Right ventricle myocardium inferior (tissue), 1 donor: ENCODE measurements at regions not wholly inside any gene's neighbourhood (a gene's known extent, or its start where the extent isn't known, plus 50 kb on each side); places are given as distances from the start of the nearest gene placed in this dataset.

ENCODE experiments used
- ATAC-seq: fragments of 200-7000 bp; cut with Tn5 transposase; one replicate; pipeline ENCODE4 v1.9.1; 2020; ENCODE audit warnings: mild to moderate bottlenecking, moderate library complexity
- DNase-seq: peaks from one replicate; pipeline ENCODE4 v3.0.0; 2021; ENCODE audit errors: missing footprints
- intact Hi-C: fragments of 100-400 bp; cut with DNase I; formaldehyde crosslinking; loops from one replicate; pipeline ENCODE4 v1.11.0; 2022
- donor health status: DM: no; HTN: yes; CAD: no; lungs with severe emphysema.

DNA sequence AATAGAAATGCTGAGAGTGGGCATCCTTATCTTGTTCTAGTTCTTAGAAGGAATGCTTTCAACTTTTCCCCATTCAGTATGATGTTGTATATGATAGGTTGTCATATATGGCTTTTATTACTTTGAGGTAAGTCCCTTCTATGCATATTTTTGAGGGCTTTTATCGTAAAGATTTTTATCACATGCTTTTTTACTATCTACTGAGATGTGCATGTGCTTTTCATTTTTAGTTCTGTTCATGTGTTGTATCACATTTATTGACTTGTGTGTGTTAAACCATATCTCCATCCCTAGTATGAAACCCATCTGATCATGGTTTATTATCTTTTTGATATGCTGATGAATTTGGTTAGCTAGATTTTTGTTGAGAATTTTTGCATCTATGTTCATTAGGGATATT, 1008.8 kb downstream of the CNTNAP5 start:
- DNase-seq (no peak), ATAC-seq (no peak)
- intact Hi-C loops: no loop called here

DNA sequence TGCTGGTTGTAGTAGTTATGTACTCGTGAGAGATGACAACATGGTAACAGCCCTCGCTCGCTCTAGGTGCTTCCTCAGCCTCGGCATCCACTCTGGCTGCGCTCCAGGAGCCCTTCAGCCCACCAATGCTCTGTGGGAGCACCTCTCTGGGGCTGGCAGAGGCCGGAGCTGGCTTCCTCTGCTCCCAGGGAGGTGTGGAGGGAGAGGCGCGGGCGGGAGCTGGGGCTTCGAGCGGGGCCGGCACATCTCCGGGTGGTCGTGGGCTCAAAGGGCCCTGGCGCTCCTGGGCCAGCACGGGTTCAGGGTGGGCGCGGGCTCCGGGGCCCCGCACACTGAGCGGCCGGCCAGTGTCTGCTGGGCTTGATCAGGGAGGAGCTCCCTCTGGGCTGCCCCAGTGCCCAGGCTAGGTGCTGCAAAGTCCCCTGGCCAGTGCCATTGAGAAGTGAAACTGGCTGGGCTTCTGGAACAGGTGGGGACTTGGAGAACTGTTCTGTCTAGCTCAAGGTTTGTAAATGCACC, 1012.1 kb downstream of the CNTNAP5 start:
- ATAC-seq (no peak), DNase-seq (no peak)
- intact Hi-C loops: no loop called here

DNA sequence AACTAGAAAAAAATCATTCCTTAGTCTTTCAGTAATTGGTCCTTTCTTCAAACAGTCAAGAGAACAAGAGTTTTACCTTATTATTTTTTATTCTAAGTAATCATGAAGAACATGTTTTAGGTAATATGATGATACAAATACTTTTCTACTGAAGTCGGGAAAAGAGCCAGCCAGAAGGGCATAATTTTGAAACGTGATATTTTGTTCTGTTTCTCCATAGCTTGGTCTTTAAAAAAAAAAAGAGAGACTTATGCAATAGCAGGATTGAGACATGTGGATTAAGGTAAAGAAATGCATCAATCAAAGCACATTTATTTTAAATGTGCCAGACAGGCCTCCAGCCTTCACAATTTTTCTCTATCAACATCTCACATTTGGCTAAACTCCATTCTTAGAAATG, 1016.8 kb downstream of the CNTNAP5 start:
- DNase-seq: no peak
- ATAC-seq: no peak
- intact Hi-C loops: no loop called here

DNA sequence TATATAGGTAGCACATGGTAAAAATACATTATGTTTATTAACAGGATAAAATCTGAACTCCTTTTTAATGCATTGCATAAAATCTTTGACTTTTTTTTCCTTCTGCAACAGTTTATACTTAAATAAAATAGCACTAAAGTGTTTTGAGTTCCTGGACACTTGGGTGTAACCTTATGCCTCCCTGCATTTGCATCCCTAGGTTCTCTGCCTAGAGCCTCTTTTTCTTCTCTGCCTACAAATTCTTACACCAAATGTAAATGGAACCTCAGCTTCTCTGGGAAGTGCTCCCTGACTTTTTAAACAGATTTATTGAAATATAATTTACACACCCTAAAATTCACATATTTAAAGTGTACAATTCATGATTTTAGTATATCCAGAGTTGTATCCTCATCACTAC, 1017.6 kb downstream of the CNTNAP5 start:
- DNase-seq (no peak), ATAC-seq (no peak)
- intact Hi-C loops: no loop called here

DNA sequence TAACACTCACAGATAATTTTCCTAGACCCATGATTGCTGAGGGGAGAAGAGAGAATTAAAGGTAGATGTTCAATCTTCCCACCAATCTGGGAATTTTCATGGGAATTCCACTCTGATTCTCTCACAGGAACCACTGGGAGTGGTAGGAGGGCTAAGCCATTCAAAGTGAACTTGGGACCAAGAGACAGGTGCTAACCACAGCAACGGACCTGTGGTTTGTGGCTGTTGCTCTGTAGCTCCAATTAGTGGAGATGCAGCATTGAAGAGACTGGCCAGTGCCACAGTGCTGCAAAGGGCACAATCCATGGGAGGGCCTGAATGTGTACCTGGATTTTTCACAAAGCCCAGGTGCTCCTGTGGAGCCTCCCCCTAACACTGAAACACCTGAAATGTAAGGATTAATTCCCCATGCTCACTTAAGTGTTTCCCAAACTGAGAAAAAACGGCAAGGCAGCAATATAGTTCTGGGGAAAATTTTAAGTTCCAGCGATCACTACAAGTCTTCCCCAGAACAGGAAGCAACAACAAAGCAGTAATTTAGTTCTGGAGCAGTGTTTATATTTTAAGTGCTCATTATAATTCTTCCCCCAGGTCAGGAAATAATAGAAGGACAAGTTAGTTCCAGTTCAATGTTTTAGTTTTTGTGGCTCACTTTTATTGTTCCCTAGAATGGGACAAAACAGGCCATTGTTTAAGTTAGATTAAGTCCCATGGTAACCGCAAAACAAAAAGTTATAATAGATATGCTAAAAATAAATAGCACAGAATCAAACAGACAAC, 1045.8 kb downstream of the CNTNAP5 start:
- ATAC-seq (no peak), DNase-seq (no peak)
- intact Hi-C loops: no loop called here

DNA sequence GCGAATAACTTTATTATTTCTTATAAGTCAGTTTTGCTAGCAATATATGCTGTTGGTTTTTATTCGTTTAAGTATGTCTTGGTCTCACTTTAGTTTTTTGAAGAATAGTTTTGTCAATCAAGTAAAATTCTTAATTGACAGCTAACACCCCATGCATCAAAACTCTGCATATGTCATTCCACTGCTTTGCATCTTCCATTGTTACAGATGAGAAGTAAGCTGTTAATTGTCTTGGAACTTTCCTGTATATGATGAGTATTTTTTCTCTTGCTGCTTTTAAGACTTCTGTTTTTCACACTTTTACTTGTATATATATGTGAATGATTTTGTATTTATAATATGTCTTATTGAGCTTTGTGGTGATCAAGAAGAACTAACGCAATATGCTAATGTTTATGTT, 1048.4 kb downstream of the CNTNAP5 start:
- intact Hi-C loops: no loop called here
- ATAC-seq (no peak), DNase-seq (no peak)

DNA sequence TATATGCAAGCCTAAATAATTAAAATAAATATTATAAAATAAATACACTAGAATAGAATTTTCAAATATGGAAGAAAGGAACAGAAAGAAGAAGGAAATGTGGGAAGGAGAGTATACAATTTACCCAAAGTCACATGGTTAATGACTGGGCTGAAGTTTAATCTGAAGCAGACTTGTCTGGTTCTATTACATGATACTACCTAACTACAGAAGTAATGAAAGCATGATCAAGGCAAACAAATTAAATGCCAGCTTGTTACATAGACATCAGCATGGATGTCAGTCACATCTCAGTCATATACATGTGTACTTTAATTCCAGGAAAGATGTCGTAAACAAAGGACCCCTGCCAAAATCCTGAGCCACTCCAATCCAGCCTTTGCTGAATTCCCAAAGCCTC, 1060.8 kb downstream of the CNTNAP5 start:
- intact Hi-C loops: no loop called here
- DNase-seq (no peak), ATAC-seq (no peak)

DNA sequence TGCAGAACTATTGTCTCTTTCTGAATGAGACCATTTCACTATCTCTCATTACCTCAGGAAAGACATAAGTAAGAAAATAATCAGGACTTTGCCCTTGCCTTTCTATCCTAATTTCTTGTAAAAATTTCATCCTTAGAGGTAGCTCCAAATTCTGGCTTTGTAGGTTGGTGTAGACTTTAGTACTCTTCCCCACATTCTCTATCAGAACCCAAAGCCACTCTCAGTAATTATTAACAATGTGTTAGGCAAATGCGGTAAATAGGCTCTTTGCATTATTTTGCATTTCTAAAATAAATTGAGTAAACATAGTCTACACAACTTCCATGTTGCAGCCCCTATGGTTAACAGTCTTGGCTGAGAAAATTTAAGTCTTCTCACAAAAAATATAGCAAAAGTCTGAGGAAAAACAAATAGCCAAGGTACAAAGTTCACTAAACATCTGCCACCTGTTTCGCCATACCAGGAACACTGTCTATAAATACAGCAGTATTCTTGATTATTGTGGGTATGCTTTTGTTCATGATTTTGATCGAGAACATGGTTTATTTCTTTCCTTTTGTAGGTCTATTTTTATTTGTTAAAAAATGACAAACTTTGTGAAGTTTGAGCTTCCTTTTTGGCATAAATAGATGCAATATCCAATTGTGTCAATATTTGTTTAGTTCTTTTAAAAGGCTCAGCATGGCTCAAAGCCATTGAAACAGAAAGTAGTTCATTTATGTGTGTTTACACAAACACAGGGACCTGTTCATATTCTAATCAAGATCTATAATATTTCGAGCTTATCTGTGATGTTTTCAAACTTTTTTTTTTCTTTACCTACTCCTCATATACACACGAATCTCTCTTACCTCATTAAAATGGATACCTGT, 1061.5 kb downstream of the CNTNAP5 start:
- DNase-seq (no peak), ATAC-seq (no peak)
- intact Hi-C loops: no loop called here

DNA sequence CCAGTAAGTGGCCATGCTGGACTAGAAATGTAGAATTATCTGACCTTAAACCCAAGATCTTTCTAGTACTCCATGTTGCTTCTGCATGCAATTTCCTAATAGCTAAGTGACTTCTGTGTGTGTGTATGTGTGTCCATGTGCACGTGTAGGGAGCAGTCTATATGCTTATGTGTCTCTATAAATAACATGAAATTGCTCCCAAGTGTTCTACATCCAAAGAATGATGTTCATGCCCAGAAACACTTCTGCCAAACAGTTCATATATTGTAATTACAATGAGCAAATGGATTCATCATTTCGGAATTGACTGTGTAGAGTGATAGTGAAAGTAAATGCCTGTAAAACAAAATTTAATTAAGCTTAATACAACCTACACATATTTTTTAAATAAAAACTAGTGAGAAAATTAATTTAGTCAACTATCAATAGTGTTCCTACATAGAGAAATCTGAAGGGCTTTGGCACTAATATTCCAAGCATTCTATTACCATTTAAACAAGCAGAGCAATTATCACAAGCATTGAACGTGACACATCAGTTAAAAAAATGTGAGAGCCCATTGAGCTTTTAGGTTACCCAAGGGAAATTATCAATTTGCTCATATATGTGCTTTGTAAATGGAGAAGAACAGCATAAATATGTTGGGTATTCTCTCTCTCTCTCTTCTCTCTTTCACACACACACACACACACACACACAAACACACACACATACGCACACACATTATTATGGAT, 1067.4 kb downstream of the CNTNAP5 start:
- intact Hi-C loops: no loop called here
- no peak for DNase-seq
- no peak for ATAC-seq

DNA sequence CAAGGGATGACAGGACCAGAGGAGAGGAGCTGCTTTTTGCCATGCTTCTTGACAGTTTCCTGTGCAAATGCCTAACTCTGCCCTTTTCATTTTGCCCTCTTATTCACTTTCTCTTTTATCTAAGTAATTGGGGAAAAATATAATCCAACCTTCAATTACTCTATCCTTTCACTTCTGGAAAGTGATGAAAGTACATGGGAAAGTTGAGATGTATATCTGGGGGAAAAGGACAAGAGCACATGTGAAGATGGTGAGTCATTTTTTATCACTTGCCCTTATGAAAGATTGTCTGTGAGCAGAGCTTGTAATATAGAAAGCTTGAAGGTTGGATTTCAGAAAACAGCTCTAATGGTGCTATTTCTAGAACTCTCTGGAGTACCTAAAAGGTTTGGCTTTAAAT, 1070.7 kb downstream of the CNTNAP5 start:
- intact Hi-C loops: no loop called here
- no peak for ATAC-seq

DNA sequence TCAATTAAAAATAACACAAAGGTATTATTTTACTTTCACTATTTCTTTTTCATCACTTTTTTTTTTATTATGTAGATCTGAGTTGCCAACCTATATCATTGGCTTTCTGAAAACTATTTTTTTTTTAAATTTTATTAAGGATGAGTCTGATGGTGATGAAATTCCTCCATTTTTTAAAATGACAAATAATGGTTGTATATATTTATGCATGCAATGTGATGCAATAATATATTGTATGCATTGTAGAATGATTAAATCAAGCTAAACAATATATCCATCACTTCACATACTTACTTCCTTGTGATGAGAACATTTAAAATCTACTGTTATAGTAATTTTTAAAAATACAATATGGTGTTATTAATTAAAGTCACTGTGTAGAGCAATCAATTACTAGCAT, 1081.6 kb downstream of the CNTNAP5 start:
- intact Hi-C loops: no loop called here
- ATAC-seq (no peak), DNase-seq (no peak)

More for the DNA sequence above, 1070.7 kb downstream of the CNTNAP5 start:
- DNase-seq: no peak

DNA sequence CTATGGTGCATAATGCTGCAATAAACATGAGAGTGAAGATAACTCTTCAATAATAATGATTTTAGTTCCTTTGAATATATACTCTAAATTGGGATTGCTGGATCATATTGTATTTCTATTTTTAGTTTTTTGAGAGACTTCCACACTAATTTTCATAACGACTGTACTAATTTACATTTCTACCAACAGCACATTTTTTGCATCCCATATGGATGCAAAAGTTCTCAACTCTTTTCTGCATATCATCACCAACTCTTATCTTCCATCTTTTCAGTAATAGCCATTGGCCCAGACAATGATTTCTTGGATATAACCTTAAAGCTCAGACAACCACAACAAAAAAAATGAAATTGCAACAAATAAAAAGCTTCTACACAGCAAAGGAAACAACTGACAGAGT, 1082.4 kb downstream of the CNTNAP5 start:
- DNase-seq: no peak
- ATAC-seq: no peak

DNA sequence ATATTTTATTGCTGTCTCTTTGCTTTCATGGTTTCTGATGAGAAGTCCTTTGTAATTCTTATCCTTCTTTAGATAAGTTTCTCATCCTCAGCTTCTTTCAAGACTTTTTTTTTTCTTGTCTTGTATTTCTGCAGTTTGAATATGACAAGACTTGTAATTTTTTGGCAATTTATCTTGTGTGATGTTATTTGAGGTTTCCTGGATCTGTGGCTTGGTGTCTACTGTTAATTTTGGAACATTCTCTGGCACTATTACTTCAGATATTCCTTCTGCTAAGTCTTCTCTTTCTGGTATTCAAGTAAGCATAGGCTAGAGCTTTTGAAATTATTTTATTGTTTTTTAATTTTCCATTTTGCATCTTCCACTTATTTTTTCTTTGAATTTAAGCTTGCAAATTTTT, 1083.2 kb downstream of the CNTNAP5 start:
- intact Hi-C loops: no loop called here
- DNase-seq (no peak), ATAC-seq (no peak)

More for the DNA sequence above, 1082.4 kb downstream of the CNTNAP5 start:
- intact Hi-C loops: no loop called here

DNA sequence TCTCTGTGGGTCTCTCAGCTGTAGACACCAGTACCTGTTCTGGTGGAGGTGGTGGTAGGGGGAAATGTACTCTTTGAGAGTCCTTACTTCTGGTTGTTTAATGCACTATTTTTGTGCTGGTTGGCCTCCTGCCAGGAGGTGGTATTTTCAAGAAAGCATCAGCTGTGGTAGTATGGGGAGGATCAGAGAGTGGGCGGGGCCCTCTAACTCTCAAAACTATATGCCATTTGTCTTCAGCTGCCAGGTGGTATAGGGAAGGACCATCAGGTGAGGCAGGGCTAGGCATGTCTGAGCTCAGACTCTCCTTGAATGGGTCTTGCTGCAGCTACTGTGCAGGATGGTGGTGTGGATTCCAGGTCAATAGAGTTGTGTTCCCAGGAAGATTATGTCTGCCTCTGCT, 1100.8 kb downstream of the CNTNAP5 start:
- ATAC-seq (no peak), DNase-seq (no peak)
- intact Hi-C loops: no loop called here

DNA sequence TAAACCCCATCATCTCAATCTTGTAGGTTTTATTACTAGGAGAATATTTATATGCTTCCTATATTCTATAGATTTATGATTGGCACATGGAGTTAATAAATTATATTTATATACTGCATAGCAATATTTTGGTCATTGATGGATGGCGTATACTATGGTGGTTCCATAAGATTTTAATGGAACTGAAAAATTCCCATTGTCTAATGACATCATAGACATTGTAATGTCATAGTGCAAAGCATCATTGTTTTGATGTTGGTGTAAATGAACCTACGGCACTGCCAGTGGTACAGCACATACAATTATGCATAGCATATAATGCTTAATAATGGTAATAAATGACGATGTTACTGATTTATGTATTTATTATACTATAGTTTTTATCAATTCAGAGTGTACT, 1135.9 kb downstream of the CNTNAP5 start:
- intact Hi-C loops: no loop called here
- ATAC-seq: no peak
- DNase-seq: no peak

DNA sequence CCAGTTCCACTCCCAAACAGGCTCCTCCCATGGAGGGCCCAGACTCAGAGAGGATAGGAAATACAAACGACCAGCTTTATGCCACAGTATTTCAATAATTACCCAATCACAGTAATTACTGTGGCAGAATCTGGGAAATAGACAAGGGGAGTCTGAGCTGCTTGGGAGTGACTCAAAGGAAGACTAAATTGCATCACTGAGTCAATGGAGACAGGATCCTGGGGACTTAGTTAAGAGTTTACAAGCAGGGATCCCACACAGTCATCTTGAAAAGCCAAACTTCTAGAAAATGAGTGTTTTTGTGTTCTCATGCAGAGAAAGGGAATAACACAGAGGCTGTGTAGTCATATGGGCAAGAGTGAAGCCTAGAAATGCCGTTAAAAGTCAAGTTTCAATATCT, 1142.1 kb downstream of the CNTNAP5 start:
- intact Hi-C loops: no loop called here
- DNase-seq: no peak
- no peak for ATAC-seq

DNA sequence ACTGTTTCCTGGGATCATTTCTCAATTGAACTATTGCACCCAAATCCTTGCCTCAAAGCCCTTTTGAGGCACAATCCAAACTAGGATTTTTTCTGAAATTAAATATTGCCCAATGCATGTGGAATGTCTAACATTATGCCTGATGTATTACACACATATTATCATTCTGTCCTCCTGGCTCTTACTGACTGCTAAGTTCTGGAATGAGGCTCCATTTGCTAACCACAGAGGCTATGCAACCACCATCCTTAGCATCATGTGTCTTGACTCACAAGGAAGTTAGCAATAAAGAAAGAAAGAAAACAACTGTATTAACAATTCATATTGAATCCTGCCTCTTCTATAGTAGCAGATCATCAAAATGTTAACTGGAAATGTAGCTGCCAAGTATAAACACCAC, 1142.7 kb downstream of the CNTNAP5 start:
- DNase-seq: no peak
- ATAC-seq: no peak
- intact Hi-C loops: no loop called here

DNA sequence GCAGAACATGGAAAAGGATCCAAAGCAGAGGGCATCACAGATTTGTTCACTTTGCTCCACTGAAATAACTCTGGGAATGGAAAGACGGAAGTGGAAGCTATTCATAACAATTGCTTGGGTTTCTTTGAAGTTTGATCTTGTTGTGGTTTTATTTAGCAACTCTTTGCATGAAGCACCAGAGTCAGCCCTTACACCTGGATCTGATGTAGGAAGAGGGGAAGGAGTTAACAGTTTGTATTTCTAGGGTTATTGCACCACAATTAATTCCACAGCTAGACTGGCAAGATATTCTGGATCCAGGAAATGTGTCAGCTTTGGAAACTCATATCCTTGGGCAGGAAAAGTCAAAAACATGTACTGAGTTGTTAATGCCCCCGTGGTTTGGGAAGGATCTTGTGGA, 1143.4 kb downstream of the CNTNAP5 start:
- DNase-seq (no peak), ATAC-seq (no peak)
- intact Hi-C loops: no loop called here

DNA sequence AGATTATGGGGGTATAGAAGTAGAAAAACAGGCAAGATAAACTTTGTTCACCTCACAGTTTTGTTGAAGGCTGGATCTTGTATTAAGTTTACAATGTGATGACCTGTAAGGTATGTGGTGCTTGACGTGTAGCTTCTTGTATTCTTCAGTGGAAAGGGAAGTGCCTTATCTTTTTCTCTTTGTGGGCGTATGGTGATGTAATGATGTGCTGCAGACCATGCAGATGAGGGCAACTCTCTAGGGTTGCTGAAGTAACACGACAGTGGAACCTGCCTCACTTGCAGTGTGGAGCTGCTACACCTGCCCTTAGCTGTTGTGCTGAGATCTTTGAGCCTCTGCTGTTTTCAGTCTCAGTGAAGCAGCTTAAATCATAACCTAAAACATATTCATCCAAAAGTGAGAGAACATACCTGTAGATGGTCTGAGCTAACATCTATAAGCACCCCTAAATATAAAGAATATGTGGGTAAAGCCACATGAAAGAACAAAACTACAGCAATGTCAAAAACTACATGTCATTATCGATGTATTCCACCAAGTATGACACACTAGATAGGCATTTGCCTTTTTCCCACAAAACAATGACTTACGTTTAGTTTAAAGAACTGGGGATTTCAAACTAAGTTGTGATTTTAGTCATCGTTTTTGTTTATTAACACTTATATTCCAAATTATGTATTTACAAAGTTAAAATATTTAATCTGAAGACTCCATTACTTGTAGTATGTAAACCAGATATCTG, 1144.1 kb downstream of the CNTNAP5 start:
- DNase-seq (no peak), ATAC-seq (no peak)
- intact Hi-C loops: no loop called here
